ENCODE measurements at regions not wholly inside any gene's neighbourhood (a gene's known extent, or its start where the extent isn't known, plus 50 kb on each side); places are given as distances from the start of the nearest gene placed in this dataset.

DNA sequence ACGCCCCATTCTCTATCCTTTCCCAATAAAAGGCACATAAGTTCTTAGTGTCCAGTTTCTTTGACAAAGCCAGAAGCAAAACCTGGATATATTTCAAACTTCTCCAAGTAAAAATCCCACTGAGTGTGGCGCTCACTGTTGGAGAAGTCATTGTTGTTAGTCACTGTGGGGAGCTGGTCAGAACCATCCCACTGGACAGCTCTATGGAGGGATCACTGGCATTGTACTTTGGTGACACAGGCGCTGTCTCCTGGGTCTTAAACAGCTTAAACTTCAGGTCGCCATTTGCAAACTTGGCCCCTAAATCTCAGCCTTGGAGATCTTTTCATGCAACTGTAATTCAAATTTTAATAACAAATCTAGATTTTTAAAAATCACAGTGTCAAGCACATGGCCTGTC lies 111.5 kb upstream of the SLC24A3 start:
- Histone ChIP-seq H3K4me3 (no peak overlapping the region), H3K4me1 (replicated peaks in 1 of 2; ENCODE audit: control insufficient read depth in 2 of 2, insufficient read depth in 2 of 2, low read length in 2 of 2) (no peaks in the 10 kb centered on the region), H3K27ac (ENCODE audit: extremely low read depth, low read depth, low read length) (no peak overlapping the region), H3K9me1 (ENCODE audit: control insufficient read depth, insufficient read depth, low read length) (no peaks in the 10 kb centered on the region), H3K36me3 (ENCODE audit: control insufficient read depth, insufficient read depth, low read length) (no peaks in the 10 kb centered on the region), H4K20me1 (replicated peaks; ENCODE audit: control insufficient read depth, insufficient read depth, low read length) (no peaks in the 10 kb centered on the region), H3K4me2 (ENCODE audit: insufficient read depth, low read length) (no peak overlapping the region), H3K79me2 (ENCODE audit: control insufficient read depth, insufficient read depth, low read length) (no peaks in the 10 kb centered on the region), H2AFZ (ENCODE audit: low read depth, low read length) (no peak overlapping the region), H3K9ac (ENCODE audit: insufficient read depth in 1 of 2, low read depth in 2 of 2, low read length in 2 of 2) (no peak overlapping the region), H3K27me3 (ENCODE audit: control insufficient read depth in 2 of 2, insufficient read depth in 2 of 2, low read length in 2 of 2) (no peaks in the 10 kb centered on the region), H3K9me3 (replicated peaks; ENCODE audit: control insufficient read depth, insufficient read depth, low read depth, low read length) (no peaks in the 10 kb centered on the region)
- intact Hi-C loops (cut with micrococcal nuclease), result no loop called here
- 0% methylated on average over 4 of the region's 4 CpGs for WGBS (ENCODE audit: insufficient coverage, low coverage, missing lambda C conversion rate)
- DNase-seq (ENCODE audit: extremely low read depth in 1 of 4, low spot score in 3 of 4), result no peak
- no peak for ATAC-seq
- no TSS peak for BruUV-seq (replicated peaks)
- POLR2A ChIA-PET, result no interaction called here
- CTCF ChIA-PET (ENCODE audit: low intra/inter-chr PET ratio), result no interaction called here
- TF ChIP-seq ATF4 (CRISPR knock-in tag; IDR thresholded peaks at IDR 0.05), result no peak
- TF ChIP-seq REST (IDR thresholded peaks at IDR 0.05; ENCODE audit: borderline replicate concordance), result peak; percentile 39; the same call in 1 of the 2 replicates
- TF ChIP-seq REST (CRISPR knock-in tag; IDR thresholded peaks at IDR 0.05; ENCODE audit: low read depth), result no peak
- no peak for FAIRE-seq
- in situ Hi-C loops (cut with MboI), result no loop called here
